B cell (primary cell): ENCODE measurements at regions not wholly inside any gene's neighbourhood (a gene's known extent, or its start where the extent isn't known, plus 50 kb on each side); places are given as distances from the start of the nearest gene placed in this dataset.

Source experiments
- CTCF ChIP-seq: fragments of 200-600 bp; IDR thresholded peaks from one replicate; pipeline ENCODE4 v1.8.0; 2022; ENCODE audit warnings: antibody characterized with exemption, mild to moderate bottlenecking
- EZH2 ChIP-seq: IDR thresholded peaks from 2 replicates; pipeline ENCODE4 v1.6.1; 2012; ENCODE audit warnings: borderline replicate concordance, low read depth, mild to moderate bottlenecking, moderate library complexity, low read length; ENCODE audit not compliant: insufficient read depth, poor library complexity, severe bottlenecking

GRCh38 chr4:181731900-181732299 is 511.3 kb upstream of the TENM3 start:
- no peak for TF ChIP-seq CTCF
- TF ChIP-seq EZH2 = no peak
